A549 (cell line): ENCODE measurements at regions not wholly inside any gene's neighbourhood (a gene's known extent, or its start where the extent isn't known, plus 50 kb on each side); places are given as distances from the start of the nearest gene placed in this dataset.

ENCODE experiments used
- ATAC-seq, 2 experiments: fragments of 200-7000 bp in 1 of 2; fragments of >200 bp in 1 of 2; cut with Nextera tagmentation in 1 of 2; cut with Tn5 transposase in 1 of 2; 3 replicates each; pipeline versions ENCODE4 v1.8.0 to v1.9.1; 2018 to 2020; ENCODE audit warnings: mild to moderate bottlenecking in 1 of 2, moderate library complexity in 1 of 2
- CTCF ChIA-PET: fragments of 300-600 bp; sonication (Branson Sonifier 250); formaldehyde crosslinking; extraction: SDS; loops from one replicate; lab custom pipeline; 2021; ENCODE audit warnings: antibody characterized with exemption, inconsistent platforms; lab: Yijun Ruan, JAX
- POLR2A ChIA-PET: fragments of 350-600 bp; formaldehyde crosslinking; extraction: SDS; loops from one replicate; lab custom pipeline; 2021; ENCODE audit warnings: antibody characterized with exemption, inconsistent platforms; lab: Yijun Ruan, JAX
- DNase-seq, 2 experiments: peaks; one replicate each; pipeline versions ENCODE4 v3.0.0 to v3.0.0-alpha.2; 2011 to 2016; ENCODE audit warnings: low read depth in 1 of 2, low spot score in 1 of 2
- FAIRE-seq: peaks from 2 replicates; lab custom pipeline; 2011; peaks lifted over from hg19 to GRCh38; lab: Jason Lieb, UNC
- H3K27ac ChIP-seq, 2 experiments: fragments of >200 bp; sonication (Bioruptor Twin); formaldehyde crosslinking; 3 replicates each; pipeline ENCODE4 v1.5.1; 2016 to 2017
- H3K4me1 ChIP-seq: fragments of >200 bp; sonication (Bioruptor Twin); formaldehyde crosslinking; 3 replicates; pipeline ENCODE4 v1.6.1; 2016
- H3K4me2 ChIP-seq: fragments of >200 bp; sonication (Bioruptor Twin); formaldehyde crosslinking; 3 replicates; pipeline ENCODE4 v1.6.1; 2016
- H3K4me3 ChIP-seq: fragments of >200 bp; sonication (Bioruptor Twin); formaldehyde crosslinking; 3 replicates; pipeline ENCODE4 v1.5.1; 2016
- H3K9me3 ChIP-seq: fragments of >200 bp; sonication (Bioruptor Twin); formaldehyde crosslinking; 3 replicates; pipeline ENCODE4 v1.6.1; 2016
- CBX8 ChIP-seq: fragments of 200-600 bp; sonication (generic); IDR thresholded peaks from 2 replicates; pipeline ENCODE4 v1.6.1; 2016
- CEBPB ChIP-seq, 2 experiments: fragments of >200 bp in 1 of 2; sonication (Bioruptor Twin) in 1 of 2; formaldehyde crosslinking in 1 of 2; IDR thresholded peaks; 2 replicates each; pipeline ENCODE4 v1.6.1; 2012 to 2016
- CHD2 ChIP-seq: fragments of 150-350 bp; IDR thresholded peaks from 2 replicates; pipeline ENCODE4 v1.6.1; 2014; ENCODE audit warnings: low read length; ENCODE audit not compliant: partially characterized antibody
- EHF ChIP-seq: fragments of 250-450 bp; sonication (Bioruptor Pico); IDR thresholded peaks from 2 replicates; pipeline ENCODE4 v1.5.0; 2020; ENCODE audit warnings: mild to moderate bottlenecking
- EHMT2 ChIP-seq: fragments of 200-600 bp; sonication (generic); IDR thresholded peaks from 2 replicates; pipeline ENCODE4 v1.6.1; 2016; ENCODE audit warnings: antibody characterized with exemption, low read depth, mild to moderate bottlenecking, moderate library complexity
- EP300 ChIP-seq, 2 experiments: fragments of >200 bp; sonication (Bioruptor Twin); formaldehyde crosslinking; IDR thresholded peaks; 2 replicates in 1 of 2; 3 replicates in 1 of 2; pipeline ENCODE4 v1.6.1; 2016 to 2017
- FOSB ChIP-seq: fragments of 250-450 bp; sonication (Bioruptor Pico); IDR thresholded peaks from 2 replicates; pipeline ENCODE4 v1.5.0; 2020; ENCODE audit warnings: mild to moderate bottlenecking, moderate library complexity
- GATA3 ChIP-seq: IDR thresholded peaks from 2 replicates; pipeline ENCODE4 v1.6.1; 2012; ENCODE audit warnings: borderline replicate concordance
- HEYL ChIP-seq: fragments of 250-450 bp; sonication (Bioruptor Pico); IDR thresholded peaks from 2 replicates; pipeline ENCODE4 v1.8.0; 2021; ENCODE audit warnings: mild to moderate bottlenecking, moderate library complexity
- HOXA7 ChIP-seq: fragments of 250-450 bp; sonication (Bioruptor Pico); IDR thresholded peaks from 2 replicates; pipeline ENCODE4 v1.5.0; 2020; ENCODE audit warnings: mild to moderate bottlenecking, moderate library complexity
- HOXB13 ChIP-seq: fragments of 250-450 bp; sonication (Bioruptor Pico); IDR thresholded peaks from 2 replicates; pipeline ENCODE4 v1.5.0; 2020; ENCODE audit warnings: low read depth, mild to moderate bottlenecking, moderate library complexity
- HOXB5 ChIP-seq: fragments of 250-450 bp; sonication (Bioruptor Pico); IDR thresholded peaks from 2 replicates; pipeline ENCODE4 v1.5.0; 2020; ENCODE audit warnings: mild to moderate bottlenecking, moderate library complexity
- JUN ChIP-seq, 2 experiments: fragments of >200 bp; sonication (Bioruptor Twin); formaldehyde crosslinking; IDR thresholded peaks; 2 replicates in 1 of 2; 3 replicates in 1 of 2; pipeline ENCODE4 v1.6.1; 2016 to 2017
- MAFK ChIP-seq: fragments of 450-650 bp; IDR thresholded peaks from 2 replicates; pipeline ENCODE4 v1.6.1; 2014; ENCODE audit not compliant: partially characterized antibody
- MAX ChIP-seq: IDR thresholded peaks from 2 replicates; pipeline ENCODE4 v1.6.1; 2012
- NFE2L2 ChIP-seq: fragments of 150-350 bp; conservative IDR thresholded peaks from 2 replicates; pipeline ENCODE4 v1.6.1; 2014; ENCODE audit warnings: low read length
- POLR2A ChIP-seq: IDR thresholded peaks from 2 replicates; pipeline ENCODE4 v1.6.1; 2012; ENCODE audit warnings: mild to moderate bottlenecking, low read length
- POLR2AphosphoS2 ChIP-seq: conservative IDR thresholded peaks from 2 replicates; pipeline ENCODE4 v1.6.1; 2012; ENCODE audit warnings: low read length, improper control_type of control experiment, inconsistent platforms
- RAD21 ChIP-seq, 2 experiments: fragments of >200 bp in 1 of 2; sonication (Bioruptor Twin) in 1 of 2; formaldehyde crosslinking in 1 of 2; IDR thresholded peaks in 1 of 2; conservative IDR thresholded peaks in 1 of 2; 2 replicates in 1 of 2; 3 replicates in 1 of 2; pipeline ENCODE4 v1.6.1; 2012 to 2018; ENCODE audit warnings: inconsistent platforms in 1 of 2
- RCOR1 ChIP-seq: fragments of 150-350 bp; IDR thresholded peaks from 2 replicates; pipeline ENCODE4 v1.6.1; 2014; ENCODE audit warnings: antibody characterized with exemption, low read length, low read depth
- RFX5 ChIP-seq: fragments of 450-650 bp; IDR thresholded peaks from 2 replicates; pipeline ENCODE4 v1.7.1; 2014; ENCODE audit warnings: antibody characterized with exemption, mild to moderate bottlenecking, moderate library complexity
- RNF2 ChIP-seq: fragments of 200-600 bp; sonication (generic); IDR thresholded peaks from 2 replicates; pipeline ENCODE4 v1.6.1; 2016; ENCODE audit warnings: low read depth, mild to moderate bottlenecking, antibody characterized with exemption, moderate library complexity, borderline replicate concordance
- TFCP2L1 ChIP-seq: fragments of 250-450 bp; sonication (Bioruptor Pico); IDR thresholded peaks from 2 replicates; pipeline ENCODE4 v1.5.0; 2021; ENCODE audit warnings: mild to moderate bottlenecking
- USF2 ChIP-seq: fragments of 450-650 bp; IDR thresholded peaks from 2 replicates; pipeline ENCODE4 v1.6.1; 2014; ENCODE audit warnings: antibody characterized with exemption
- ZC3H11A ChIP-seq: fragments of 450-650 bp; IDR thresholded peaks from 2 replicates; pipeline ENCODE4 v1.6.1; 2014; ENCODE audit warnings: antibody characterized with exemption, mild to moderate bottlenecking
- ZFP36 ChIP-seq: fragments of 450-650 bp; IDR thresholded peaks from 2 replicates; pipeline ENCODE4 v1.6.1; 2014; ENCODE audit warnings: borderline replicate concordance; ENCODE audit not compliant: partially characterized antibody
- ZSCAN20 ChIP-seq: fragments of 250-450 bp; sonication (Bioruptor Pico); IDR thresholded peaks from 2 replicates; pipeline ENCODE4 v1.8.0; 2022; ENCODE audit warnings: mild to moderate bottlenecking, moderate library complexity
- WGBS: methylation state at CpG from one replicate; pipeline ENCODE4 v1.1.6; 2017; ENCODE audit errors: missing lambda C conversion rate; 5-methylcytosine and 5-hydroxymethylcytosine counted together
- TF ChIP-seq, protein P1 (sequence below): fragments of >200 bp; sonication (Bioruptor Twin); formaldehyde crosslinking; IDR thresholded peaks from 3 replicates; pipeline ENCODE4 v1.5.1; 2016
- TF ChIP-seq, protein P2 (sequence below): fragments of >200 bp; sonication (Bioruptor Twin); formaldehyde crosslinking; IDR thresholded peaks from 2 replicates; pipeline ENCODE4 v1.6.1; 2016
- TF ChIP-seq, protein P3 (sequence below): IDR thresholded peaks from 2 replicates; pipeline ENCODE4 v1.6.1; 2012; ENCODE audit warnings: low read depth, borderline replicate concordance

DNA sequence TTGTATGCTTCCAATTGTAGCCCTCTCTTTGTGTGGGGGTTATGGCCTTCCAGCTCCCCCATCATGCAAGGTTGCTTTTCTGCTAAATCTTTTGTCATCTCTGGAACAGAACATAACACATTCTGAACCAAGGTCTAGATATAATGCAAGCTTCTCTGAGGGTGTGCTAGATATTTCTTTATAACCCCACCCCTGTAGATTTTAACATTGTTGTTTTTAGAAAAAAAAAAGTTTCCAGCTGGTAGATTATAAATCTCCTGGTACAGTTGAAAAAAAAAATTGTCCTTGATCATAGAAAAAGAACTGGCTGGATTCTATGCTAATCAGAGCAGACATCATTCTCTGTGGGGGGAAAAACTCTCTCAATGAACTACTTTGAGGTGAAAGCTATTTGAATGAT lies 363.3 kb downstream of the METTL15 start:
- Histone ChIP-seq H3K4me2 (no peak overlapping the region), H3K4me3 (no peak overlapping the region), H3K27ac (no peak overlapping the region), H3K4me1 (no peaks in the 10 kb centered on the region), H3K9me3 (no peaks in the 10 kb centered on the region)
- TF ChIP-seq RAD21 (conservative IDR thresholded peaks at IDR 0.05 in 1 of 2, IDR thresholded peaks at IDR 0.05 in 1 of 2) (no peak), POLR2AphosphoS2 (no peak), HEYL (CRISPR knock-in tag) (no peak), EHF (CRISPR knock-in tag) (no peak), MAX (no peak), EHMT2 (no peak), HOXB5 (CRISPR knock-in tag) (no peak), ZC3H11A (no peak), GATA3 (no peak), JUN (IDR thresholded peaks at IDR 0.05) (no peak), HOXA7 (CRISPR knock-in tag) (no peak), RCOR1 (no peak), RNF2 (no peak), NFE2L2 (no peak), ZFP36 (no peak), RFX5 (no peak)
- TF ChIP-seq, protein P1, sequence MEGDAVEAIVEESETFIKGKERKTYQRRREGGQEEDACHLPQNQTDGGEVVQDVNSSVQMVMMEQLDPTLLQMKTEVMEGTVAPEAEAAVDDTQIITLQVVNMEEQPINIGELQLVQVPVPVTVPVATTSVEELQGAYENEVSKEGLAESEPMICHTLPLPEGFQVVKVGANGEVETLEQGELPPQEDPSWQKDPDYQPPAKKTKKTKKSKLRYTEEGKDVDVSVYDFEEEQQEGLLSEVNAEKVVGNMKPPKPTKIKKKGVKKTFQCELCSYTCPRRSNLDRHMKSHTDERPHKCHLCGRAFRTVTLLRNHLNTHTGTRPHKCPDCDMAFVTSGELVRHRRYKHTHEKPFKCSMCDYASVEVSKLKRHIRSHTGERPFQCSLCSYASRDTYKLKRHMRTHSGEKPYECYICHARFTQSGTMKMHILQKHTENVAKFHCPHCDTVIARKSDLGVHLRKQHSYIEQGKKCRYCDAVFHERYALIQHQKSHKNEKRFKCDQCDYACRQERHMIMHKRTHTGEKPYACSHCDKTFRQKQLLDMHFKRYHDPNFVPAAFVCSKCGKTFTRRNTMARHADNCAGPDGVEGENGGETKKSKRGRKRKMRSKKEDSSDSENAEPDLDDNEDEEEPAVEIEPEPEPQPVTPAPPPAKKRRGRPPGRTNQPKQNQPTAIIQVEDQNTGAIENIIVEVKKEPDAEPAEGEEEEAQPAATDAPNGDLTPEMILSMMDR = no peak
- TF ChIP-seq, protein P2, sequence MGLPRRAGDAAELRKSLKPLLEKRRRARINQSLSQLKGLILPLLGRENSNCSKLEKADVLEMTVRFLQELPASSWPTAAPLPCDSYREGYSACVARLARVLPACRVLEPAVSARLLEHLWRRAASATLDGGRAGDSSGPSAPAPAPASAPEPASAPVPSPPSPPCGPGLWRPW = no peak
- POLR2A ChIA-PET = no interaction called here
- no peak for ATAC-seq
- FAIRE-seq = no peak
- no peak for DNase-seq
- CTCF ChIA-PET = no interaction called here

DNA sequence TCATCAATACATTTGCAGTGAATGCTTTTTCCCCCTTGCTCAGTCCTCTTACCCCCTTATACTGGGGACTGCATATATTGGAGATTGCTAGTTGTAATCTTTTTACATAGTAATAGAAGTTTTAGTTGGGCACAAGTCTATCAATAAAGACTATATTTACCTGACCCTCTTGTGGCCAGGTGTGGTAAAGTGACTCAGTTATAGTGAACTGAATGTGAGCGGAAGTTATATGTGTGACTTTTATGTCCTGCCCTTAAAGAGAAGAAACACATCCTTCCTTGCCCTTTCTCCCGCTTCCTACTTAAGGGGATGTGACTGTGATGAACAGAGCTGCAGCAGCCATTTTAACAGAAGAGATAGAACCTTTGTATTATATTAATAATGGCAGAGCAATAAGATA lies 362.0 kb downstream of the METTL15 start:
- TF ChIP-seq HOXB13 (CRISPR knock-in tag) (no peak), FOSB (CRISPR knock-in tag) (no peak), MAX (no peak), NFE2L2 (no peak), HOXB5 (CRISPR knock-in tag) (no peak), MAFK (no peak), USF2 (no peak), ZSCAN20 (CRISPR knock-in tag) (no peak), ZFP36 (no peak), POLR2A (no peak), CHD2 (no peak), RAD21 (conservative IDR thresholded peaks at IDR 0.05 in 1 of 2, IDR thresholded peaks at IDR 0.05 in 1 of 2) (no peak), TFCP2L1 (CRISPR knock-in tag) (no peak), EP300 (IDR thresholded peaks at IDR 0.05) (no peak), CBX8 (no peak), CEBPB (IDR thresholded peaks at IDR 0.05) (no peak)
- TF ChIP-seq, protein P3, sequence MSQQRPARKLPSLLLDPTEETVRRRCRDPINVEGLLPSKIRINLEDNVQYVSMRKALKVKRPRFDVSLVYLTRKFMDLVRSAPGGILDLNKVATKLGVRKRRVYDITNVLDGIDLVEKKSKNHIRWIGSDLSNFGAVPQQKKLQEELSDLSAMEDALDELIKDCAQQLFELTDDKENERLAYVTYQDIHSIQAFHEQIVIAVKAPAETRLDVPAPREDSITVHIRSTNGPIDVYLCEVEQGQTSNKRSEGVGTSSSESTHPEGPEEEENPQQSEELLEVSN = no peak
- TF ChIP-seq, protein P2 = no peak
- H3K4me3 ChIP-seq = no peak overlapping the region
- no peak overlapping the region for H3K4me2 ChIP-seq
- ATAC-seq = no peak
- POLR2A ChIA-PET = no interaction called here
- no peak for DNase-seq
- H3K27ac ChIP-seq = no peak overlapping the region
- no peak for FAIRE-seq
- CTCF ChIA-PET = no interaction called here
- no peaks in the 10 kb centered on the region for H3K4me1 ChIP-seq
- 95% methylated on average over 2 of the region's 2 CpGs for WGBS
- no peaks in the 10 kb centered on the region for H3K9me3 ChIP-seq
